ENCODE measurements at regions not wholly inside any gene's neighbourhood (a gene's known extent, or its start where the extent isn't known, plus 50 kb on each side); places are given as distances from the start of the nearest gene placed in this dataset.

DNA sequence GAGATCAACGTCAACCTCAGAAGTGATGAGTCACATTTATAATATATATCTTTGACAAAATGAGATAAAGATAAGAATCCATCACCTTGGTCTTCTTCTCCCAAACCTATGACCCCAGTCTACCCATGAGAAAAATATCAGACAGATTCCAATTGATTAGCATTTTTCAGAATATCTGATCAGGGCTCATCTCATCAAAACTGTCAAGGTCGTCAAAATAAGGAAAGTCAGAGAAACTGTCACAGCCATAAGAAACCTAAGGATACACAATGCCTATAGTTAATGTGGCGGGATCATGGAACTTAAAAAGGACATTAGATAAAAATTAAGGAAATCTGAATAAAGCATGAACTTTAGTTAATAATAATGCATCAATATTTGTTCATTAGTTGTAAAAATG is 374.1 kb downstream of the FAT4 start (continued):
- TF ChIP-seq ATF3 (IDR thresholded peaks at IDR 0.05; ENCODE audit: borderline replicate concordance, extremely low read depth, low read depth, low read length) = no peak
- TF ChIP-seq NBN (IDR thresholded peaks at IDR 0.05) = no peak
- no peak for TF ChIP-seq POLR2A (IDR thresholded peaks at IDR 0.05; ENCODE audit: low read depth, low read length)
- no peak for TF ChIP-seq ZBTB11 (CRISPR knock-in tag; IDR thresholded peaks at IDR 0.05)
- no peak for TF ChIP-seq KLF5 (IDR thresholded peaks at IDR 0.05; ENCODE audit: partially characterized antibody)
- no peak for TF ChIP-seq HDAC6 (IDR thresholded peaks at IDR 0.05; ENCODE audit: unreplicated experiment)
- no peak for TF ChIP-seq KDM1A (IDR thresholded peaks at IDR 0.05; ENCODE audit: borderline replicate concordance)
- TF ChIP-seq MEF2B (IDR thresholded peaks at IDR 0.05; ENCODE audit: partially characterized antibody, poor library complexity, severe bottlenecking) = no peak

- no peaks in the 10 kb centered on the region for H3K27me3 ChIP-seq (replicated peaks in 1 of 2; ENCODE audit: control insufficient read depth in 2 of 2, insufficient read depth in 2 of 2, low read length in 1 of 2)
- no peak overlapping the region for H2AFZ ChIP-seq (ENCODE audit: control insufficient read depth, low read depth, low read length)
- TF ChIP-seq BMI1 (IDR thresholded peaks at IDR 0.05; ENCODE audit: borderline replicate concordance) = no peak
- no peak for TF ChIP-seq ZBED1 (IDR thresholded peaks at IDR 0.05; ENCODE audit: borderline replicate concordance)
- no peak for TF ChIP-seq SIX5 (IDR thresholded peaks at IDR 0.05; ENCODE audit: low read depth, low read length, severe bottlenecking)
- TF ChIP-seq SREBF2 (IDR thresholded peaks at IDR 0.05; ENCODE audit: low read length) = no peak
- no peak for TF ChIP-seq SMAD1 (IDR thresholded peaks at IDR 0.05; ENCODE audit: low read depth, partially characterized antibody)
- TF ChIP-seq SMAD5 (IDR thresholded peaks at IDR 0.05; ENCODE audit: low read depth) = no peak
- TF ChIP-seq CBX3 (IDR thresholded peaks at IDR 0.05; ENCODE audit: borderline replicate concordance, low read depth) = no peak
- no peak for TF ChIP-seq MXI1 (IDR thresholded peaks at IDR 0.05; ENCODE audit: low read depth, low read length)
- no peak for TF ChIP-seq BHLHE40 (IDR thresholded peaks at IDR 0.05; ENCODE audit: borderline replicate concordance in 1 of 2, low read depth in 2 of 2, low read length in 1 of 2)
- TF ChIP-seq RAD51 (IDR thresholded peaks at IDR 0.05) = no peak
- no peak for TF ChIP-seq TAF1 (IDR thresholded peaks at IDR 0.05; ENCODE audit: borderline replicate concordance, low read depth, low read length)
- TF ChIP-seq CREM (IDR thresholded peaks at IDR 0.05; ENCODE audit: low read depth) = no peak
- no peak for TF ChIP-seq KAT2A (conservative IDR thresholded peaks at IDR 0.05; ENCODE audit: control insufficient read depth, low read depth, low read length)
- TF ChIP-seq YY1 (IDR thresholded peaks at IDR 0.05; ENCODE audit: low read depth, low read length) = no peak
- TF ChIP-seq CBX5 (IDR thresholded peaks at IDR 0.05; ENCODE audit: low read depth) = no peak
- no peak for TF ChIP-seq MAX (IDR thresholded peaks at IDR 0.05; ENCODE audit: low read depth, low read length)
- H3K27ac ChIP-seq (ENCODE audit: control insufficient read depth, insufficient read depth) = no peak overlapping the region
- H3K9ac ChIP-seq (ENCODE audit: control insufficient read depth, insufficient read depth, low read length) = no peak overlapping the region
- no peak for DNase-seq (ENCODE audit: low read depth, low spot score)
- ChIA-PET RAD21 (ENCODE audit: unreplicated experiment) (no interaction called here), POLR2A (no interaction called here), CTCF (no interaction called here), SMC1A (ENCODE audit: uncharacterized antibody, unreplicated experiment) (no interaction called here)
- in situ Hi-C loops (cut with MboI) = no loop called here
- no peak overlapping the region for H3K4me2 ChIP-seq (ENCODE audit: control insufficient read depth, insufficient read depth)
- no TSS peak for BruUV-seq (replicated peaks)
- H4K20me1 ChIP-seq (ENCODE audit: control insufficient read depth, insufficient read depth) = no peaks in the 10 kb centered on the region
- H3K4me3 ChIP-seq = no peak overlapping the region
- ATAC-seq = no peak
- FAIRE-seq = no peak
- H3K9me3 ChIP-seq (replicated peaks; ENCODE audit: control insufficient read depth, insufficient read depth, low read length) = no peaks in the 10 kb centered on the region
- no peaks in the 10 kb centered on the region for H3K79me2 ChIP-seq (ENCODE audit: control insufficient read depth, insufficient read depth, low read length)
- no peaks in the 10 kb centered on the region for H3K4me1 ChIP-seq (ENCODE audit: control insufficient read depth, insufficient read depth, low read length)
- no peaks in the 10 kb centered on the region for H3K36me3 ChIP-seq (ENCODE audit: control insufficient read depth in 2 of 2, insufficient read depth in 2 of 2, low read length in 1 of 2)
- intact Hi-C loops (cut with micrococcal nuclease; ENCODE audit: unreplicated experiment) = no loop called here
Measured at GRCh38 chr4:125689805-125690204, 375.1 kb downstream of the FAT4 start.
